SK-N-SH treated with all-trans-retinoic acid at 6 μM for 48 hours (cell line): ENCODE measurements at regions not wholly inside any gene's neighbourhood (a gene's known extent, or its start where the extent isn't known, plus 50 kb on each side); places are given as distances from the start of the nearest gene placed in this dataset.

ENCODE experiments used
- BACH2 ChIP-seq: fragments of 250-450 bp; sonication (Bioruptor Pico); IDR thresholded peaks from 2 replicates; pipeline ENCODE4 v1.9.0; 2021; ENCODE audit warnings: mild to moderate bottlenecking, borderline replicate concordance
- CREB5 ChIP-seq: fragments of 250-450 bp; sonication (Bioruptor Pico); IDR thresholded peaks from 2 replicates; pipeline ENCODE4 v1.5.1; 2020; ENCODE audit warnings: low read depth, mild to moderate bottlenecking, moderate library complexity
- CSDC2 ChIP-seq: fragments of 250-450 bp; sonication (Bioruptor Pico); IDR thresholded peaks from 2 replicates; pipeline ENCODE4 v1.5.0; 2020; ENCODE audit warnings: mild to moderate bottlenecking, moderate library complexity
- CSRNP3 ChIP-seq: fragments of 250-450 bp; sonication (Bioruptor Pico); IDR thresholded peaks from 2 replicates; pipeline ENCODE4 v1.5.1; 2021; ENCODE audit warnings: mild to moderate bottlenecking, moderate library complexity
- ESRRG ChIP-seq: fragments of 250-450 bp; sonication (Bioruptor Pico); IDR thresholded peaks from 2 replicates; pipeline ENCODE4 v1.6.1; 2021; ENCODE audit warnings: mild to moderate bottlenecking
- ISL1 ChIP-seq: fragments of 250-450 bp; sonication (Bioruptor Pico); IDR thresholded peaks from 2 replicates; pipeline ENCODE4 v2.1.2; 2022; ENCODE audit warnings: mild to moderate bottlenecking, moderate library complexity
- SNAI2 ChIP-seq: fragments of 250-450 bp; sonication (Bioruptor Pico); IDR thresholded peaks from 2 replicates; pipeline ENCODE4 v1.5.0; 2020; ENCODE audit warnings: mild to moderate bottlenecking, moderate library complexity
- TOX ChIP-seq: fragments of 250-450 bp; sonication (Bioruptor Pico); IDR thresholded peaks from 2 replicates; pipeline ENCODE4 v1.8.0; 2021; ENCODE audit warnings: mild to moderate bottlenecking, moderate library complexity, borderline replicate concordance
- ZC3H10 ChIP-seq: fragments of 250-450 bp; sonication (Bioruptor Pico); IDR thresholded peaks from 2 replicates; pipeline ENCODE4 v1.5.1; 2021; ENCODE audit warnings: mild to moderate bottlenecking, moderate library complexity
- ZFP3 ChIP-seq: fragments of 250-450 bp; sonication (Bioruptor Pico); IDR thresholded peaks from 2 replicates; pipeline ENCODE4 v1.5.0; 2020; ENCODE audit warnings: mild to moderate bottlenecking, moderate library complexity
- ZFP30 ChIP-seq: fragments of 450-650 bp; formaldehyde crosslinking; IDR thresholded peaks from 2 replicates; pipeline ENCODE4 v1.5.0; 2022; ENCODE audit warnings: mild to moderate bottlenecking, moderate library complexity
- ZNF565 ChIP-seq: fragments of 450-650 bp; formaldehyde crosslinking; conservative IDR thresholded peaks from 2 replicates; pipeline ENCODE4 v1.5.0; 2020; ENCODE audit warnings: low read depth, mild to moderate bottlenecking, moderate library complexity
- ZNF70 ChIP-seq: fragments of 450-650 bp; formaldehyde crosslinking; IDR thresholded peaks from 2 replicates; pipeline ENCODE4 v1.5.0; 2020; ENCODE audit warnings: mild to moderate bottlenecking, moderate library complexity
- TF ChIP-seq, protein P1 (sequence below): fragments of 250-450 bp; sonication (Bioruptor Pico); IDR thresholded peaks from 2 replicates; pipeline ENCODE4 v1.8.0; 2020; ENCODE audit warnings: mild to moderate bottlenecking, moderate library complexity, borderline replicate concordance

GRCh38 chr12:81949841-81950308 lies 190.7 kb upstream of the PPFIA2 start:
- TF ChIP-seq ESRRG (CRISPR knock-in tag) (no peak), BACH2 (CRISPR knock-in tag) (no peak), ZNF565 (CRISPR knock-in tag) (no peak), ZFP30 (CRISPR knock-in tag) (no peak), CREB5 (CRISPR knock-in tag) (no peak), CSRNP3 (CRISPR knock-in tag) (no peak), ZC3H10 (CRISPR knock-in tag) (no peak), CSDC2 (CRISPR knock-in tag) (no peak), TOX (CRISPR knock-in tag) (no peak), ZNF70 (CRISPR knock-in tag) (no peak), SNAI2 (CRISPR knock-in tag) (no peak), ISL1 (CRISPR knock-in tag) (no peak), ZFP3 (CRISPR knock-in tag) (no peak)
- TF ChIP-seq, protein P1, sequence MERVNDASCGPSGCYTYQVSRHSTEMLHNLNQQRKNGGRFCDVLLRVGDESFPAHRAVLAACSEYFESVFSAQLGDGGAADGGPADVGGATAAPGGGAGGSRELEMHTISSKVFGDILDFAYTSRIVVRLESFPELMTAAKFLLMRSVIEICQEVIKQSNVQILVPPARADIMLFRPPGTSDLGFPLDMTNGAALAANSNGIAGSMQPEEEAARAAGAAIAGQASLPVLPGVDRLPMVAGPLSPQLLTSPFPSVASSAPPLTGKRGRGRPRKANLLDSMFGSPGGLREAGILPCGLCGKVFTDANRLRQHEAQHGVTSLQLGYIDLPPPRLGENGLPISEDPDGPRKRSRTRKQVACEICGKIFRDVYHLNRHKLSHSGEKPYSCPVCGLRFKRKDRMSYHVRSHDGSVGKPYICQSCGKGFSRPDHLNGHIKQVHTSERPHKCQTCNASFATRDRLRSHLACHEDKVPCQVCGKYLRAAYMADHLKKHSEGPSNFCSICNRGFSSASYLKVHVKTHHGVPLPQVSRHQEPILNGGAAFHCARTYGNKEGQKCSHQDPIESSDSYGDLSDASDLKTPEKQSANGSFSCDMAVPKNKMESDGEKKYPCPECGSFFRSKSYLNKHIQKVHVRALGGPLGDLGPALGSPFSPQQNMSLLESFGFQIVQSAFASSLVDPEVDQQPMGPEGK (CRISPR knock-in tag), result no peak
